ENCODE measurements at regions not wholly inside any gene's neighbourhood (a gene's known extent, or its start where the extent isn't known, plus 50 kb on each side); places are given as distances from the start of the nearest gene placed in this dataset.

- peak; percentile 65 for TF ChIP-seq CTCF (IDR thresholded peaks at IDR 0.05)
These were observed 233.7 kb upstream of the NFIA start for GRCh38 chr1:60848583-60849188.

- TF ChIP-seq CTCF (IDR thresholded peaks at IDR 0.05), result no peak
These were observed 234.3 kb upstream of the NFIA start for GRCh38 chr1:60847855-60848582.

- no peak for TF ChIP-seq CTCF (IDR thresholded peaks at IDR 0.05)
These were observed 235.0 kb upstream of the NFIA start for GRCh38 chr1:60847391-60847790.

GRCh38 chr1:60842304-60842703, 240.1 kb upstream of the NFIA start:
- TF ChIP-seq CTCF (IDR thresholded peaks at IDR 0.05), result no peak

GRCh38 chr1:60841116-60842046, 241.0 kb upstream of the NFIA start:
- TF ChIP-seq CTCF (IDR thresholded peaks at IDR 0.05), result no peak

GRCh38 chr1:60835649-60836048, 246.7 kb upstream of the NFIA start:
- no peak for TF ChIP-seq CTCF (IDR thresholded peaks at IDR 0.05)

- TF ChIP-seq CTCF (IDR thresholded peaks at IDR 0.05), result no peak
These were observed 249.2 kb upstream of the NFIA start for GRCh38 chr1:60833173-60833572.
